ENCODE measurements at regions not wholly inside any gene's neighbourhood (a gene's known extent, or its start where the extent isn't known, plus 50 kb on each side); places are given as distances from the start of the nearest gene placed in this dataset.

DNA sequence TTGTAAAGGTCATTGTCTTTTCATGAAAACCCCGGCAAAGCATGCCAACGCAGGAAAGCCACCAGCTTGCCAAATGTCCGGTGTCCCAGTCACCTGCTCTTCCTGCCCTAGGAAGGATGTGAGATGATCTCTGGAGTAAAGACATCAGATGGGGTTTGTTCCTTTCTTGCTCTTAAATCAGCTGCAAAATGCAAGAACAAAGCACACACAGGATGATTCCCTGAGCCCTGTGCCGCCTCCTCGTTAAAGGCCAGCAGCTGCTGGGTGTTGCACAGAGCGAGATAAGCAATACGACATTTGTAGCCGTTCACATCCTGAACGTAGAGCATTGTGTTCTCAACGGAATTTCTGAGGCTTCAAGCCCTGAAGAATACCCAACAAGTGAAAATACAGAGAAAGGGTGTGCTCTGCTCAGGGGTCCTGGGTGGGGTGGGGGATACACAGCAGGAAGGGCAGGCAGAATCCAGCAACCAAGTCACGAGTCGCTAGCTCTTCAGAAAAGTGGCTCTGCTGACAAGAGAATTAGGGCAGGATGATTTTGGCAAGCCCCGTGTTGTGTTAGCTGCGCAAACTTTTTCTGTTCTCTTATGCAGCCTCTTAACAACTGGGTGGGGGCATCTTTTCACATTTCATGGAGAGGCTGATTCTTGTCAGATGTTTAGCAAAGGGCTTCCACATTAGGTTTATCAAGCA lies 229.2 kb upstream of the MAP3K1 start:
- peak; percentile 55 for DNase-seq

DNA sequence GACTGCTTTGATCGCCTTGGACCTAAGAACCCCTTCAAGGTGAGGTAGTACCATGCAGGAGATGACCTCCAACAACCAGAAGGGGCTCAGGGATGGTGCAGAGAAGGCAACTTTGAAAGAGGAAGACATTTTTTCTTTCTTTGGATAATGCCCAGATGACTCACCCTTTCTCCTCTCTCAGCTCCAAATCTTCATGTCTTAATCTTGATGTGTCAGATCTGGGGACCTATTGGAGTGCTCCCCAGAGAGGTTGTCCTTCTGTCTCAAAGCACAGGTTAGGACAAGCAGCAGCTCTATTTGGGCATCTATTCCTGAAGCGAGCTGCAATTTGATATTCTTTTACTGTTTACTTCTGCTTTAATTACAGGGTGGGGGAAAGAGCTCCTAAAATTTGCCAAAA lies 229.9 kb upstream of the MAP3K1 start:
- DNase-seq = no peak

DNA sequence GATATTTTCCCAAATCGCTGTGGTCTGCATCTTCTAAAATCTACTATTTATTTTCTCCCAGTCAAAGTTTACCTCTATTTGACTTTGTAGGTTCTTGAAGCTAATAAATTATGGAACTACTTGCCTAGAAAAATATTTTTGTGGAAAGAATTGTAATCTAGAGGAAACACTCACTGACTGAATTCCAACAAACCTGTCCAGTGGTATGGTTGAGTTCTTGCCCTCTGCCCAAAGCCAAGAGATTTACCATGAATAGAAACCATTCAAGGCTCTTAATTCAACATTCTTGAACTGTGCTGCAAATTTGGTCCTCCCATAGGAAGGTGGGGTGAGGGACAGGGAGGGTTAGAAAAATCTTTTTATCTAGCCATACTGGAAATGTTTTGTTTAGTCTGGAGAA lies 233.9 kb upstream of the MAP3K1 start:
- no peak for DNase-seq

DNA sequence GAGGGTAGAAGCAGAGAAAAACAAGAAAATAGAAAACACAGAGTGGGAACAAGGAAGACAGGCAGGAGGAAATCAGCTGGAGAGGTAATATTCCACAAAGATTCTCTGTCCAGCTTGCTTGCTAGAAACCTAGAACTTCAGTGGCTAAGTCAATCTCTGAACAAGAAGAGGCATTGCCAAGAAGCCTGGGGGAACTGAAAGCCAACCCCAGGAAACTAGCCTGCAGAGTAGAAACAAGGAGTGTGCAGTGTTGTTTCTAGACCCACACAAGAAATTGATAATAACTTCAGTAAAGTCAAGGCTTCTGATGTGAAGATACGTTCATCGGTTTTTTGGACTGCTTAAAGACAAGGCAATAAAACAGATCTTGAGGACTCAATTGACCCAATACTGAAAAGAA lies 234.5 kb upstream of the MAP3K1 start:
- no peak for DNase-seq

DNA sequence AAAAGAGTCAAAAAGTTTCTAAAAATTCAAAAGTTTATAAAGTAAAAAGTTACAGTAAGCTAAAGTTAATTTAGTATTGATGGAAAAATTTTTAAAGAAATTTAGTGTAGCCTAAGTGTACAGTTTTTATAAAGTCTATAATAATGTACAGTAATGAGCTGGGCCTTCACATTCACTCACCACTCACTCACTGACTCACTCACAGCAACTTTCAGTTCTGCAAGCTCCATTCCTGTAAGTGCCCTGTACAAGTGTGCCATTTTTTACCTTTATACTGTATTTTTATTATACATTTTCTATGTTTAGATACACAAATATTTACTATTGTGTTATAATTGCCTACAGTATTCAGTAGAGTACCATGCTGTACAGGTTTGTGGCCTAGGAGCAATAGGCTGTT lies 239.5 kb upstream of the MAP3K1 start:
- no peak for DNase-seq

DNA sequence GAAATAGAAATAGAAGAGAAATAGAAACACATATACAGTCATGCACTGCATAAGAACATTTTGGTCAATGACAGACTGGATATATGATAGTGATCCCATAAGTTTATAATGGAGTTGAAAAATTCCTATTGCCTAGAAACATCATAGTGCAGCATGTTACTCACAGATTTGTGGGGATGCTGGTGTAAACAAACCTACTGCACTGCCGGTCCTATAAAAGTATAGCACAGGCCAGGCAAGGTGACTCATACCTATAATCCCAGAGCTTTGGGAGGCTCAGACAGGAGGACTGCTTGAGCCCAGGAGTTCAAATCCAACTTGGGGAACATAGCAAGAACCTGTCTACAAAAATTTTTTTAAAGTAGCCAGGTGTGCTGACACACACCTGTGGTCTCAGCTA lies 240.6 kb upstream of the MAP3K1 start:
- DNase-seq = no peak

DNA sequence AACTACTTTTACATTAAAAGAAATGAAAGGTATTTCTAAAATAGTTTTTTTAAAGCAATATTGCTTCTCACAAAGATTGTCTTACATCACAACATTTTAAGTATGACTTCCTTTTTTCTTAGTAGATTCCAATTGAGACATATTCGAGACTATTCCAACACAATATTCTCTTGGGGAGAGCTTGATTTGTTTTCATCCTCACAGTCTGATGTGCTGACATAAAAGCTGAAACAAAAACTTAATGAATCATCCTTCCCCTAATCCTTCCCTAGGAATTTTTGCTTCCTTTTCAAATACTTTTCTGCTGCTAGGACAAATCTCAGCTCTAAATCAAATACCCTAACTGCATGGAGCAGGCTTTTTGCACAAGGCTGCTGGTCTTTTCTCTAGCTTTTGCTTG lies 245.8 kb upstream of the MAP3K1 start:
- no peak for DNase-seq

DNA sequence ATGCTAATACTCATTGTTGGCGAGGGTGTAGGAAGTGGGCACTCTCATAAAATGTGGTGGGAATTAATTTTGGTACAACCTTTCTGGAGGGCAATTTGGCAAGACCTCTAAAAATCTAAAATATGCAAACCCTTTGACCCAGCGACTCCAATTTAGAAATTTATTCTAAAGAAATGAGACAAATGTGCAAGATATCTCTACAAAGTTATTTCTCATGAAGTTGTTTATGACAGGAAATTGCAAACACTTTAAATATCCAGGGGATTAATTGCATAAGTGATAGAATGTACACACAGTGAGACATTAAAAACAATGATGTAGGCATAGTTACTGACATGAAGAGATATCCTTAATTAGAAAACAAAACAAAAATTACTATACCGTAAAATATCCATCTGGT lies 246.3 kb upstream of the MAP3K1 start:
- no peak for DNase-seq

DNA sequence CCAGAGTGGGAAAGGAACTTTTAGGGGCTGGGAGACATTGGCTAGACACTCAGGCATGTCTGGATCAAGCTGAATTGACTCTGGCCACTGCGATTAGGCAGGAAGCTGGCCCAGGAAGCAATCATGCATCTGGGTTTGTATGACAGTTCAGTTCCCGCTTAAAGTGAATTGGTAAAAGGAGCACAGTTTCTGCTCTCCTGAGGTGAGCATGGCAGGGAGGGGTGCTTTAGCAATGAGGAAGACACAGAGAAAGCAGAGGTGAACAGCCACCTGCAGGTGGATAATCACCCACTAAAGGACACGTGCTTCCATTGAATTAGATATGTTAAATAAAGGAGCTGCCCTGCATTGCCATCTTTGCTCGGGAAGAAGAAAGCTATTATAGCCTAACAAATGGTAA lies 248.1 kb upstream of the MAP3K1 start:
- no peak for DNase-seq

DNA sequence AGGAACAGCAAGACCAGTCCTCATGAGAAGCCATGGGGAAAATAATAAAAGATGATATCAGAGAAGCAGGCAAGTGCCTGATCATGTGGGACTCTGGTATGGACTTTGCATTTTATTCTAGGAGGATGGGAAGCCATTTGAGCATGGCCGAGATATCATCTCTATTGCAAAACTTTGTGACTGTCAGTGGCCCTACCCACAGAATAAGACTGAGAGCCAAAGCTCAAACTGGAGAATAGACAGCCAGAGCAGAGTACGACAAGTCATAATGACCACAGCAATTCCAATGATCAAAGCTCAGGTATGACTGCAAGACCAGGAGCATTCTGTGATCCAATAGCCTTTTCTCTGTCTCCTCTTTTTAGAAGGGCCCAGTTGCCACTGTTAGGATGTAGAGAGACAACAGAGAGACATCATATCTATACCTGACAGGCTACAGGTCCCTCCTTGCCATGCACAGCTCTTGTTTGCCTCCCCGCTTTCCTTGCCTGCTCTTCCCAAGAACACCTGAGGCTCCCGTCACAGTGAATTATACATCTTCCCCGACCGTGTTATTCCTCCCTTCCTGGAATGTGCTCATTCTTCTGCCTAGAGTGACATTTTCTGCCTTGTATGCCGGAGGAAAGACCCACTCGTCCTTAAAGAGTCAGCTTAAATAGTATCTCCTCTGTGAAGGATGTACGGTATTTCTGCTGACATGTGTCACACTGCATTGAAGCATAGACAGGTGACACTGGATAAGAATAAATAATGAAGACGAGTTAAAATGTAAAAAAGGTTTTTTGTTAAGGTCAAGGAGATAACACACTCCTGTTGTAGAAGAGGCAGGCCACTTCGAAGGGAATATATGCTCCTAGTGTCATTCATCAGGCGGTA lies 248.7 kb upstream of the MAP3K1 start:
- DNase-seq = no peak

DNA sequence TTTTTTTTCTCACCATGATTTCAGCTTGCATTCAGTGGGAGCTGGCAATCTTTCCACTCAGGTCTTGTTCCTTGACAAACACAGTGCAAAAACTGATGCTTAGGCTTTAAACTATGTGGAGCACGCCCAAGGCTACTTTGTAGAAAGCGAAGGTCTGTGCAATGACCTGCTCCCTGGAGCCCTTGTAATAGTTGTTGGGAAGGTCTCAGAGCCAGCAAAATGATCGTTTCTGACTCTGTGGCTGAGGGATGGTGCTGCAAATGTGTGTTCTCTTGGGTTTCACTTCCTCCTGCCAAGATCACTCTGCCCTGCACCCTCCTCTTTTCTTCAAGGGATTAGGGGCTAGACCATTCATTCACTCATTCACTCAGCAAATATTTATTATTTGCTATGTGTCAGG lies 249.7 kb upstream of the MAP3K1 start:
- DNase-seq = no peak

DNA sequence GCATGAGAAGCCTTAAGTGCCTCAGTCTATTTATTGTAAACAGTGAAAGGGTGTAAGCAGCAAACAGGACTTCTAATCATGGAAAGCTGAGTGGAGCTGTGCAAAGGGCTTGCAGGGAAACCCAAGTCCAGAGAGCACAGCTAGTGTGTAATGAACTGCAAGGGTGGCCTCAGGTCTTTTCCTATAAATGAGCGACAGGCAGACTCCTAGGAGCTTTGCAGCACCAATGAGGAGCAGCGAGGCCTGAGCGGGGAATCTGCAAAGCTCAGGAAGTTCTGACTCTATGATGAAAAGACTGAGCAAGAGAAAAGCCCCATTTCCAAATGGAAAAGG lies 250.1 kb upstream of the MAP3K1 start:
- no peak for DNase-seq

DNA sequence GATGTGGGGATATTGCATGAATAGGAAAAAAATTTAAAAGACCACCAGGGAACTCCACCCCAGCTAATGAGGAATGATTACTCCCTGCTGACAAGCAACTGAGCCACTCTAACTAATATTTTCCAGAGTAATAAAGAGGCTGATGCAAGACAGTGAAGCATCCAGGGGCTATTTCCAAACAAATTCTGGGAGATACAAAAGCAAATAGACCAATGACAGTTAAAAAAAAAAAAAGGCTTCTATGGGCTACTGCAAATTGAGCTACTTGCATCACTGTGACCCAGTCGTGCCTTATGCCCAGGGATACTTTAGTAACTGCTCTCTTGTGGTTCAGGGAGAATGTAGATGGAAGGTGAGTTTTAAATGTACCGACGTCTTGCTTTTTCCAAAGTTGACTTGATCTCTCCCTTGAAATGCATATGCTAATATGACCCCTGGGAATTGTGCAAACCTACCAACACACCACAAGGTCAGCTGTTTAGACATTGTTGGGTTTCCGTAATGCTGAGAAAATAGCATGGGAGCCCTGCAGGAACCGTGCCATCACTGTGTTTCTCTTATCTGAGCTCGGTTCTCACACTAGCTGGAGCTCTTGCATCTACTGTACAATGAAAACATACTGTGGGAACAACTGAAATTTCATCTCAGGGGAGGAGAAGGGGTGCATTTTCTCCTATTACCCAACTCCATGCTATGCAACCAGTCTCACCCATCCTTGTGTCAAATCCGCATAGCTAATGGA lies 250.6 kb upstream of the MAP3K1 start:
- no peak for DNase-seq

DNA sequence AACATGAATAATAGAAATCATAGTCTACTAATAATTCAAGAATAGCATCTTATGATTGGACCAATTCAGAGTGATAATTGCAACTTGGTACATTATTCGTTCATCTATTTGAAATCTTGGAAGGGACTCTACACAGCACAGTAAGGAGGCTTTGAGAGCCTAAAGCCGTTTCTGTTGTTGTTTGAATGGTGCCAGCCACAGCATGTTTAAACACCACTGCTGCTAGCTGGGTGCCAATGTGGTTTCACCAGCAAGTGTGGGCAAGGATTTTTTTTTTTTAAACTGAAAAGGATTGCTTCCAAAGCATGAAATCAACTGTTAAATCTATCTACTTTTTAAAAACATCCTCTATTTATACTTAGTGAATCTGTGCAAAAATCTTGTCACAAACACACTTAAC lies 253.9 kb upstream of the MAP3K1 start:
- DNase-seq = no peak

DNA sequence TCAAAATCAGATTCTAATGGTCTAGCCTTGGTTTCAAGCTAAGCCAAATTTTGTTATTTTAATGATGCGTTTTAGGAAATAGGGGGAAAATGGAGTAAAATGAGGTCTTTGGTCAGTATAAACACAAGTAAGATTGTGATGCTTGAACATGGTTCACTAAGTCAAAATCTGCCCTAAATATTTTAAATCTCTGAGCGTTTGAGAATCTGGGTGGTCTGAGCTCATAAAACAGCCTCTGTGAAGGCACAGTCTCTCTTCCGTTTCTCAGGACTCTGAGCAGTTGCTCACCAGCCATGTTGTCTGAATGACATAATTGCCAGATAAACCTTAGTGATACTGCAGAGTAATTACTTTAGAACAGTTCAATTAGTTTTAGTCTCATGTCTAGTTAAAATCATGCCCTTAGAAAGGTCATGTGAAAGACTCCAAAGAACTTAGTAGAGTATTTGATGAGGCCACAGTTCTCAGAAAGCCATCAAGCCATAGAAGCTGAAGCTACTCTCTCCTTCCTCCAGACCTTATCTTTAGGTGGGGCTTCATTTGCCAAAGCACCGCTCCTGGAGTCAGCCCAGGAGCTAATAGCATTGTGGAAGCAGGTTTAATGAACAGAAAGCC lies 257.1 kb upstream of the MAP3K1 start:
- DNase-seq = no peak

DNA sequence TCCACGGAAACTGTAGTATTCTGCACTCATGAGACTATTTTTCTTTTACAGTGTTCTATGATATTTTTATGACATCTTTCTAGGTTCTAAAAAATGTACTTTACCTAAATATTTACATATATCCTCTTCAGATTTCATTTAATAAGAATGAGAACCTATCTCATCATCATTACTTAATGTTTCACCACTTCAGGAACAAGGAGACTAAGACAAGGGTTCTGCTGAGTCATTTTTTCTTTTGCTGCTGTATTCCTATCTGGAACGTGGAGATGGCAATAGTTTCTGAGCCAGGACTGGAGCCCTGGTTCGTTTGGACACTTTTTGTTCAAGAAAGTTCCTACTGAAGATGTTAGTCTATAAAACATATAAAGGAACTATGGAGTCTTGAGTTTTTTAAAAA lies 258.2 kb upstream of the MAP3K1 start:
- no peak for DNase-seq

DNA sequence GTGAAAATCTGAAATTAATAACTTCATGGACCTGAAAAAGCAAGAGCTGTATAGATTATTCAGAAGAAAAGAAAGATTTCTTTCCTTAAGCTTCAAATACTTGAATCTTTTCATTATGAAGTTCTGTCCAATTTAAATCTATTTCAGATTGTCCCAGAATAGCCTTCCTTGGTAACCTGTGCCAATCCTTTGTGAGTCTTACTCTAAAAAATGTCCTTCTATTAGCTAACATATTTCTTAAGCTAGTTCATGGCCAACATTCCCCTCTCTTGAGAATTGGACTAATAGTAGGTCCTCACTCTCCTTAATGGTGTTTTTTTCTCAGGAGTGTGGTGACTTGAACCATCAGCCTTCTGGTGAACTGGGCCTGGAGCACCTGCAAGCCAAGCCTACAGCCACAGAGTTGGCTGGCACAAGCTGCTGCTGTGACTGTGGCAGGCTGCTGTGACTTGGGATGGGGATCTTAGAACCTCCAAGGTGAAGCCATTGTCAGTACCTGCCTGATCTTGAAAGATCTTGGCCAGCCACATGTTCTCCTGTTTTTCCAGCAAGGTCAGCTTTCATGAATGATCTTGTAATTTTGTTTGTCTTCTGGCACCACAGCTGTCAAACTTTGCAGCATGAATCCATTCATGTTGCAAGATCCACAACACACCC lies 262.6 kb upstream of the MAP3K1 start:
- DNase-seq = no peak

DNA sequence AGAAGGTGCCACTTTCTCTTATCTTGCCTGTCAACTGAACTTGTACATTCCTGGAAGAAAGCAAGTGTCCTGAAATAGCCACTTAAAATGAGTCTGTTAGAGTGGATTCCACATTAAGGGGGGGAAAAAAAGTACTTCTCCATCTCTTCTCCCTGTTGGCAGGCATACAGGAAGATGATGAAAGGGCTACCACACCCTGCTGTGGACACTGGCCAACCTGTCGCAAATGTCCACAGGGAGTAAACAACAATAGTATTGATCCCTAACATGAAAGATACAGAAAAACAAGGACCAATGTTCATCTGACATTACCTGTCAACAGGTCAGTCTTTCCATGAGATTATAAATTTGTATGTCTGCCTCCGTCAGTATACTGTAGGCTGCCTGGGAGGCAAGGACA lies 265.1 kb upstream of the MAP3K1 start:
- DNase-seq = no peak

DNA sequence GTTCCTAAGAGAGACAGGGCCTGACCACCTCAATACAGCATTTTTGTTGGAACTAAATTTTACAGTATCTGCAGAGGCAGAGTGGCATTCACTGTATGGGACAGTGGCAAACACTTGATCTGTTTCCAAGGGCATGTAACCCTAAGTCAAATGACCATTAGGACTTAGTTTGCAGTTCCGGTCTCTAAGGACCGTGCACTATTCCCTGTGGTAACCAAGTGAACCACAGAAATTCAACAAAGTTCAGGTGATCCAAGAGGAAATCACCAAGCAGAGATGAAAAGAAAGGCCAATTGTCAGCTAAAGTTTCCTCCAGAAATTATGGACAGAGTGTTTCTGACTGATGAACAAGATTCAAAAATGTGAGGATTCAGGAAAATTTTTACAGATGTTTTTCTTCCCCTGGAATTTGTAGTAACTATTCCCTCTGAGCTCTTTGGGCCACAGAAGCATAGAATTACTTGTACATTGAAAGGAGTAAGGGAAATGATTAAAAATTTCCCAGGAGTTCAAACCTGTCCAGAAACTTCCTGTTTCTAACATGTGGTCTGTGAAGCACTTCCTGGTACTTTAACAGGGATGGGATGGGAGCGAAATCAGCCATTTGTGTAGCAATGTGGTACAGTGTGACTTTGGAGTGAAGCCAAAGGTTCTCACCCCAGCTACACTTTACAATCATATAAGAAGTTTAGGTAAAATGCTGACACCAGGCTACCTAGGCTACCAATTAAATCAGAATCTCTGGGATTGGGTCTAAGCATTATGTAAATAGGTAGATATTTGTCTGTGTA lies 266.1 kb upstream of the MAP3K1 start:
- DNase-seq = no peak

DNA sequence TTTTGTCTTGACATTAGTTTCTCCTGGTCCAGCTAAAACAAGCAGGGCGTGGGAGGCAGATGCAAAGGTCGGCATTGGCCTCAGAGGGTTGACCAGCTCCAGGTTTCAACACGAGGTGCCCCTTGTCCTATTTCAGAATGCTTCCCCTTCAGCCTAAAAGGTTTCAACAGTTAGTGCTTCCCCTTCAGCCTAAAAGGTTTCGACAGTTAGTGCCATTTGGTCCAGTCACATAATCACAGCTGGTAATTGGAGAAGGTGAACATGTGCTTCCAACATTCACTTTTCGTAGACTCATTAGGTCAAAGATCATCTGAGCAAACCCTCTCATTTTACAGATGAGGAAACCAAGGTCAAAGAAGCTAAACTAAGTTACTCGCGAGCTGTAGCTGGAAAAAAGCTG lies 270.3 kb upstream of the MAP3K1 start:
- no peak for DNase-seq

DNA sequence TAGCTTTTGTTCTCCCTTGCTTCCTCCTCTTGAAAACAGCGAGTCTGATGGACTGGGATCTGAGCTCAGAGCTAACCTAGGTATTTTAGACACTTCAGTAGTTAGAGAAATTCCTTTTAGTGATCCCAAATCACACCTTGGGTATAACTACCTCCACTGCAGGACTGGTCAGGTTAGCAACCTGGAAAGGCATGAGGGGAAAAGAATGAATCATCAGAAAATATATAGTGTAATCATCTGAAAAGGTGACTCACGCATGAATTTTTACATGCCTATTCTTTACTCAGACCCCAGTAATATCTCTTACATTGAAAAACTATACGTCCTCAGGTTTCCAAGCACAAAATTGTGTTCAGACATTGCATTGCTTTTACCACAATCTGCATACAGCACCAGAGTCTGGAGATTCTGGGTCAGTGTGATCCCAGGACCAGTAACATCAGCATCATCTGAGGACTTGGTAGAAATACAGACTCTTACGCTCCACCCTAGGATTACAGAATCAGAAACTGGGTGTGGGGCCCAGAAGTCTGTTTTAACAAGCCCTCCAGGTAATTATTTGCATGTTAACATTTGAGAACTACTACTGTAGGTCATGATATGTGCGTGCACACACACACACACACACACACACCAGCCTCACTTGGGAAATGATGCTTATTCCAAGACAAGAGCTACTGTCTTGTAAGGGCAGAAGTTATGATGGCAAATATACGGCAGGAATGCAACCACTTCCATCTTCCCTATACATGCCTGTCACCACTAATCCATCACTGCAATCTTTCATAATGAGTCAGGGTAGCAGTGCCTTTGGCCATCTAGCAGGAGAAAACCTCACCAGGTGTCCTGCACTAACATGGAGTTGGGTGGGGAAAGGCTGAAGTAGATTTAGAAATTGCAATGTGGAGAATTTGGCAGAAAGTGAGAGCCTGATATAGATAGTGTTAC lies 271.6 kb upstream of the MAP3K1 start:
- DNase-seq = no peak
